ENCODE measurements at regions not wholly inside any gene's neighbourhood (a gene's known extent, or its start where the extent isn't known, plus 50 kb on each side); places are given as distances from the start of the nearest gene placed in this dataset.
A peak's percentile ranks its signal among the peaks of the same experiment; 100 is the strongest.

DNA sequence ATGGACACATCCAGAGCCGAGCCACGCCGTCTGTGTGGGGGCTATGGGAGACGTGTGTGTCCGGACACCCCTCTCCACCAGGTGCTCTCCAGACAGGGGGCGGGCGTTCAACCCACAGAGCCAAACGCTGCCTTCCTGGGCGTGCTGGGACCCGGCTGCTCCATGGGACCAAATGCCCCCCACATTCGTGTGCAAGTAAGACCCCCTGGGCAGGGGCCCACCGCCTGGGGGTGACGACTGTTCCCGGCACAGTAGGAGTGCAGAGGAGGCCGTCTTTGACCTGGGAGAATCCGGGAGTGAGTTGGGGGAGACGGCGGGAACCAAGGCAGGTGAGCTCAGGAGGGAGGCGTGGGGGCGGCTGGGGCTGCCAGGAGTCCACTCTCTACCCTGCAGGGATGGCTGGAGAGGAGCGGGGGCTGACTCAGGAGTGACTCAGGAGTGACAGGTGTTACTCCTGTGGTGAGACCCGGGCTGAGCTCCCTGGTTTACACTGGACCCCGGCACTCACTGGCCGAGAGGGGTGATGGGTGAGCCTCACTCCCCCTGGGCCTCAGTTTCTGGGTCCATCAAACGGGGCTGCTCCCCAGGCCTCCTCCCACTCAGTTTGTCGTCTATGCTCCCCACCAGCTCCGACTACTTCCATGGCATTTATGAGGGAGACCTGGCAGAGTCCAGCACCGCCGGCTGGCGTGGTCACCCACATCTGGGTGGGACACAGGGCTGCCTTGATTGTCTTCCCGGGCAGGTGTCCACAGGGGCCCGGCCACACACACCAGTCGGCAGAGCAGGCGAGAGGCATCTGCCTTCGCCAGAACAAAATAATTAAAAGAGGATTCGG, 95.0 kb downstream of the MICALL2 start:
- TF ChIP-seq POLR2A (IDR thresholded peaks at IDR 0.05) (no peak), POLR2AphosphoS5 (IDR thresholded peaks at IDR 0.05) (no peak), EP300 (IDR thresholded peaks at IDR 0.05) (no peak), CTCF (IDR thresholded peaks at IDR 0.05) (no peak)

GRCh38 chr7:1364906-1365570, 94.2 kb downstream of the MICALL2 start:
- no peak overlapping the region for H3K27ac ChIP-seq
- ATAC-seq (ENCODE audit: low FRiP score in 2 of 2) (no peak), DNase-seq (peak in 1 of 2 donors; percentile 61)
- no peaks in the 10 kb centered on the region for H3K36me3 ChIP-seq
- H3K4me3 ChIP-seq, result no peak overlapping the region
- TF ChIP-seq POLR2A (IDR thresholded peaks at IDR 0.05) (no peak), EP300 (IDR thresholded peaks at IDR 0.05) (no peak), CTCF (IDR thresholded peaks at IDR 0.05) (no peak), POLR2AphosphoS5 (IDR thresholded peaks at IDR 0.05) (no peak)
- peaks cover 0 to 27% (median 0%) of the 10 kb centered on the region in 4 donors for H3K9me3 ChIP-seq
- peaks cover 0 to 24% (median 15%) of the 10 kb centered on the region in 4 donors for H3K27me3 ChIP-seq
- peaks cover 3 to 9% (median 6%) of the 10 kb centered on the region in 4 donors for H3K4me1 ChIP-seq
- WGBS, 2 donors, result 81 to 84% methylated on average over 4 to 13 of the region's 13 CpGs

More for the DNA sequence above, 95.0 kb downstream of the MICALL2 start:
- peak in 1 of 2 donors; percentile 71 for DNase-seq
- no peak overlapping the region for H3K27ac ChIP-seq
- H3K27me3 ChIP-seq, result peaks cover 0 to 17% (median 11%) of the 10 kb centered on the region in 4 donors
- H3K36me3 ChIP-seq, result no peaks in the 10 kb centered on the region
- H3K4me1 ChIP-seq, result peaks cover 3 to 7% (median 5%) of the 10 kb centered on the region in 4 donors
- H3K4me3 ChIP-seq, result no peak overlapping the region
- ATAC-seq (ENCODE audit: low FRiP score in 2 of 2), result no peak
- H3K9me3 ChIP-seq, result peaks cover 0 to 27% (median 0%) of the 10 kb centered on the region in 4 donors
- WGBS, 2 donors, result 61 to 74% methylated on average over 20 to 36 of the region's 36 CpGs

DNA sequence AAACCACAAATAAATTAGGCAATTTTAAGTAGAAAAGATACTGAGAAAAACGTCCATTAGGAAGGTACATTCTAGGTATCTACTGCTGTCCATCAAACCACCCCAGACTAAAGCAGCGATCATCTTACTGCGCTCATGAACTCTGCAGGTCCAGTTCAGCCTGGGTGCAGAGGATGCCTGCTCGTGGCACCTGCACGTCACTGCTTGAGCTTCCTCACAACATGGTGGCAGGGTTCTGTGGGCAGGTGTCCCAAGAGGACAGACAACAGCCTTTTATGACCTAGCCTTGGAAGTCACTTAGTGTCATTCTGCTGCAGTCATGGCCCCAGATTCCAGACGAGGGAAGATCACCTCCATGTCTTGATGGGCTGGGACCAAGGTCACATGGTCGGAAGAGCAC, 93.4 kb downstream of the MICALL2 start:
- no peak overlapping the region for H3K27ac ChIP-seq
- ATAC-seq (ENCODE audit: low FRiP score in 2 of 2) (no peak), DNase-seq (no peak)
- H3K9me3 ChIP-seq, result peaks cover 0 to 27% (median 0%) of the 10 kb centered on the region in 4 donors
- peaks cover 0 to 32% (median 18%) of the 10 kb centered on the region in 4 donors for H3K27me3 ChIP-seq
- WGBS, 2 donors, result 81 to 86% methylated on average over 7 of the region's 7 CpGs
- peaks cover 3 to 9% (median 6%) of the 10 kb centered on the region in 4 donors for H3K4me1 ChIP-seq
- no peak overlapping the region for H3K4me3 ChIP-seq
- no peaks in the 10 kb centered on the region for H3K36me3 ChIP-seq
- TF ChIP-seq CTCF (IDR thresholded peaks at IDR 0.05), result no peak
- TF ChIP-seq EP300 (IDR thresholded peaks at IDR 0.05), result no peak
- TF ChIP-seq POLR2AphosphoS5 (IDR thresholded peaks at IDR 0.05), result no peak
- TF ChIP-seq POLR2A (IDR thresholded peaks at IDR 0.05), result no peak

- ATAC-seq (ENCODE audit: low FRiP score in 2 of 2), result no peak
- DNase-seq, result peak in 1 of 2 donors; percentile 50
- Histone ChIP-seq H3K36me3 (no peaks in the 10 kb centered on the region), H3K9me3 (peaks cover 0 to 27% (median 0%) of the 10 kb centered on the region in 4 donors), H3K27me3 (peaks cover 0 to 35% (median 20%) of the 10 kb centered on the region in 4 donors), H3K4me1 (peaks cover 3 to 9% (median 6%) of the 10 kb centered on the region in 4 donors), H3K4me3 (no peak overlapping the region), H3K27ac (no peak overlapping the region)
- TF ChIP-seq POLR2AphosphoS5 (IDR thresholded peaks at IDR 0.05), result no peak
- no peak for TF ChIP-seq POLR2A (IDR thresholded peaks at IDR 0.05)
- TF ChIP-seq CTCF (IDR thresholded peaks at IDR 0.05), result no peak
- TF ChIP-seq EP300 (IDR thresholded peaks at IDR 0.05), result no peak
- WGBS, 2 donors, result 29 to 37% methylated on average over 2 to 8 of the region's 13 CpGs
Observed at GRCh38 chr7:1366801-1367405, 92.4 kb downstream of the MICALL2 start.
